CD4-positive, alpha-beta memory T cell (primary cell): ENCODE measurements at regions not wholly inside any gene's neighbourhood (a gene's known extent, or its start where the extent isn't known, plus 50 kb on each side); places are given as distances from the start of the nearest gene placed in this dataset.

Experiments used
- CTCF ChIA-PET: fragments of 350-600 bp; sonication (Branson Sonifier 250); formaldehyde crosslinking; loops from one replicate; lab custom pipeline; 2021; ENCODE audit warnings: inconsistent platforms; ENCODE audit not compliant: partially characterized antibody; lab: Charles Lee
- POLR2A ChIA-PET: fragments of 350-600 bp; sonication (Branson Sonifier 250); formaldehyde crosslinking; loops from one replicate; lab custom pipeline; 2021; ENCODE audit not compliant: partially characterized antibody; lab: Charles Lee
- DNase-seq, 5 donors: peaks; one replicate each; pipeline versions ENCODE4 v3.0.0 to v3.0.0-alpha.2; 2020 to 2022; ENCODE audit warnings: mixed read lengths in 1 of 5
- H3K27ac ChIP-seq: one replicate; pipeline ENCODE4 v1.7.0; 2013; ENCODE audit warnings: low read depth, low read length
- H3K27me3 ChIP-seq: 2 replicates; pipeline ENCODE4 v1.7.0; 2013; ENCODE audit warnings: mild to moderate bottlenecking, low read length, moderate library complexity; ENCODE audit not compliant: insufficient read depth
- H3K36me3 ChIP-seq: 2 replicates; pipeline ENCODE4 v1.7.0; 2013; ENCODE audit warnings: mild to moderate bottlenecking, low read length, moderate library complexity; ENCODE audit not compliant: insufficient read depth
- H3K4me1 ChIP-seq: 2 replicates; pipeline ENCODE4 v1.7.0; 2013; ENCODE audit warnings: mild to moderate bottlenecking, low read length, moderate library complexity; ENCODE audit not compliant: insufficient read depth
- H3K4me3 ChIP-seq, 2 donors: one replicate each; pipeline ENCODE4 v1.7.0; 2013; ENCODE audit warnings: low read length in 2 of 2, mild to moderate bottlenecking in 1 of 2
- H3K9me3 ChIP-seq, 2 donors: one replicate each; pipeline ENCODE4 v1.7.0; 2013; ENCODE audit warnings: low read length in 2 of 2, control low read depth in 1 of 2; ENCODE audit not compliant: control insufficient read depth in 1 of 2
- H3K27ac Mint-ChIP-seq, 7 donors: one replicate each; pipeline ENCODE4 v1.8.0; 2020 to 2021; ENCODE audit warnings: mixed read lengths in 7 of 7, mild to moderate bottlenecking in 6 of 7, inconsistent platforms in 3 of 7, moderate library complexity in 3 of 7
- H3K27me3 Mint-ChIP-seq, 2 donors: one replicate each; pipeline ENCODE4 v1.8.0; 2020 to 2021; ENCODE audit warnings: mixed read lengths in 2 of 2
- H3K36me3 Mint-ChIP-seq, 2 donors: one replicate each; pipeline ENCODE4 v1.8.0; 2020 to 2021; ENCODE audit warnings: mixed read lengths in 2 of 2, inconsistent platforms in 1 of 2, mild to moderate bottlenecking in 1 of 2
- H3K4me1 Mint-ChIP-seq, 4 donors: one replicate each; pipeline ENCODE4 v1.8.0; 2020 to 2021; ENCODE audit warnings: mixed read lengths in 4 of 4, mild to moderate bottlenecking in 1 of 4
- H3K4me3 Mint-ChIP-seq, 8 donors: one replicate each; pipeline ENCODE4 v1.8.0; 2020 to 2021; ENCODE audit warnings: mixed read lengths in 8 of 8, mild to moderate bottlenecking in 7 of 8, moderate library complexity in 6 of 8, inconsistent platforms in 3 of 8
- H3K9me3 Mint-ChIP-seq, 8 donors: one replicate each; pipeline ENCODE4 v1.8.0; 2020 to 2021; ENCODE audit warnings: mixed read lengths in 8 of 8, mild to moderate bottlenecking in 5 of 8, inconsistent platforms in 3 of 8, moderate library complexity in 1 of 8
- intact Hi-C: fragments of 100-400 bp; cut with micrococcal nuclease; formaldehyde crosslinking; loops from one replicate; pipeline ENCODE4 v1.15.1; 2023

DNA sequence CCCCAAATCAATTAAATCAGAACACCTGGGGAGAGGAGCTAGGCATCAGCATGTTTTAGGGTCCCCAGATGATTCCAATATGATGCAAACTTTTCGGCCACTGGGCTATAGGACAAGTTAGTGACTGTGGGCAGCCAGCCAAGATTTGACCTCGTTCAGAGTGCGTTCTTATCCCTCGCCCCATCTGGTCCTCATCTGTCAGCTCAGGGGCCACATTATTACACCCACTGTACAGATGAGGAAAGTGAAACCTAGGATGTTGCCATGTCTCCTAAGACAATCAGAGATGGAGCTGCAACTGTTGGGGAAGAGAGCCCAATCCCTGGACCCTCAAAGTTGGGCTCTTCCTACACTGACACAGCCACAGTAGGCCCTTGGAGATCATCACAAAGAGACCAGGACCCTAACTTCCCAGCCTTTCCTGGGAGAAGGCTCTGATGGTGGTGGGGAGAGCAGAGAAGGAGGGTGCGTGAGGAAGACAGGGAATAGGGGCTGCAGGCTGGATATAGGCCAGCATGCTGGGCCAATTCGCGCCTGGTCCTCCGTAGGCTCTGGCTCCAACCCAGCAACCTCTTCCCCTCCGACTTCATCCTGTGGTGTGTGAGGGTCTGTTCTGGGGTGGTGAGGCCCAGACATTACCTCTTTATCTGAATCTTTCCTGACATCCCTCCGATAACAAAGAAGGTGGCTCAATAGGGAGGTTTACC lies 109.4 kb upstream of the ZMIZ1 start:
- Histone ChIP-seq H3K9me3 (no peaks in the 10 kb centered on the region), H3K27me3 (no peaks in the 10 kb centered on the region), H3K4me1 (no peaks in the 10 kb centered on the region), H3K27ac (no peak overlapping the region), H3K36me3 (no peaks in the 10 kb centered on the region), H3K4me3 (no peak overlapping the region)
- no peaks in the 10 kb centered on the region for H3K27me3 Mint-ChIP-seq
- intact Hi-C loops, result no loop called here
- DNase-seq, result no peak
- H3K36me3 Mint-ChIP-seq, result no peaks in the 10 kb centered on the region
- ChIA-PET POLR2A (no interaction called here), CTCF (interaction anchor here (1.7 kb wide), 1 partner anchor 15 kb away, joined by 3 read pairs; no protein-coding TSS in a partner anchor)
- H3K9me3 Mint-ChIP-seq, result no peaks in the 10 kb centered on the region
- no peak overlapping the region for H3K27ac Mint-ChIP-seq
- peaks cover 0 to 2% (median 0%) of the 10 kb centered on the region in 4 donors for H3K4me1 Mint-ChIP-seq
- no peak overlapping the region for H3K4me3 Mint-ChIP-seq

DNA sequence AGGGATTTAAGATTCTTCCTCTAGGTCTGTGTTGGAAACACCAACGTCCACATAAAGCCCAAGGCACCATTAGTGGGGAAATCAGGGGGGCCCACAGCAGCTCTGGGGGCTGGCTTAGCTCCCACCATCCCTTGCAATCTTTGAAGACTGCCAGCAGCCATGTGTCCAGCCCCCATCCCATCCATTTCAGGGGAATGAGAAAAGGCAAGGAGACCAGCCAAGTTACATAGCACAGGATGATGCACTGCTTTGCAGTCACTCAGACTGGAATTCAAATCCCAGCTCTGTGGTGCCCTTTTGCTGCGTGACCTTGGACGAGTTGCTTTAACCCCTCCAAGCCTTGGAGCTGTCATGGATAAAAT lies 108.9 kb upstream of the ZMIZ1 start:
- CTCF ChIA-PET, result interaction anchor here (1.7 kb wide), 1 partner anchor 15 kb away, joined by 3 read pairs; no protein-coding TSS in a partner anchor
- POLR2A ChIA-PET, result no interaction called here
- H3K4me1 ChIP-seq, result no peaks in the 10 kb centered on the region
- Mint-ChIP-seq H3K9me3 (no peaks in the 10 kb centered on the region), H3K4me1 (peaks cover 0 to 2% (median 0%) of the 10 kb centered on the region in 4 donors), H3K36me3 (no peaks in the 10 kb centered on the region), H3K4me3 (no peak overlapping the region), H3K27me3 (no peaks in the 10 kb centered on the region), H3K27ac (no peak overlapping the region)
- no peak overlapping the region for H3K27ac ChIP-seq
- no peaks in the 10 kb centered on the region for H3K36me3 ChIP-seq
- H3K27me3 ChIP-seq, result no peaks in the 10 kb centered on the region
- no peak overlapping the region for H3K4me3 ChIP-seq
- intact Hi-C loops, result no loop called here
- no peaks in the 10 kb centered on the region for H3K9me3 ChIP-seq
- DNase-seq, result no peak

DNA sequence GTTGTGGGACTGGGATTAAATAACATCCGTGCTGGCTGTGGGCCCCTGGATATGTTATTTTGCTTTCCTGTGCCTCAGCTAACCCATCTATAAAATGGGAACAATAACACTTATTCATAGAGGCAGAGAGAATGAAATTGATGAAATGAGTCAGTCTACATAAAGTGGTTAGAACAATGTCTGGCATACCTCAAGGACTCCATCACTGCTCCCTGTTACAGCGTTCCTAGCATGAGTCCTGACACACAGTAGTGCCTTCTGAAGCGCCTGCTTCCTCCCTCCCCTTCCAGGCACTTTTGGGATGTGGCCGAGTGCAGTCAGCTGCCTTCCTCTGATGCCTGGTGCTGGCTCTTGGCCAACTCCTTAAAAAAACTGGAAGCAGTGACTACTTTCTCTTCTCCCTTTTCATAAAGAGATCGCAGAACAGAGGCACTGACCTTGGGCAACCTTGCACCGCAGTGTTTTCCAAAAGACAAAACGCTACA lies 108.4 kb upstream of the ZMIZ1 start:
- H3K27me3 ChIP-seq, result no peaks in the 10 kb centered on the region
- no peak for DNase-seq
- POLR2A ChIA-PET, result no interaction called here
- H3K36me3 ChIP-seq, result no peaks in the 10 kb centered on the region
- H3K4me1 ChIP-seq, result no peaks in the 10 kb centered on the region
- CTCF ChIA-PET, result interaction anchor here (1.7 kb wide), 1 partner anchor 14 kb away, joined by 3 read pairs; no protein-coding TSS in a partner anchor
- H3K9me3 ChIP-seq, result no peaks in the 10 kb centered on the region
- Mint-ChIP-seq H3K4me1 (peaks cover 0 to 2% (median 0%) of the 10 kb centered on the region in 4 donors), H3K4me3 (no peak overlapping the region), H3K9me3 (no peaks in the 10 kb centered on the region), H3K27me3 (no peaks in the 10 kb centered on the region), H3K27ac (no peak overlapping the region), H3K36me3 (no peaks in the 10 kb centered on the region)
- intact Hi-C loops, result no loop called here
- no peak overlapping the region for H3K27ac ChIP-seq
- no peak overlapping the region for H3K4me3 ChIP-seq

DNA sequence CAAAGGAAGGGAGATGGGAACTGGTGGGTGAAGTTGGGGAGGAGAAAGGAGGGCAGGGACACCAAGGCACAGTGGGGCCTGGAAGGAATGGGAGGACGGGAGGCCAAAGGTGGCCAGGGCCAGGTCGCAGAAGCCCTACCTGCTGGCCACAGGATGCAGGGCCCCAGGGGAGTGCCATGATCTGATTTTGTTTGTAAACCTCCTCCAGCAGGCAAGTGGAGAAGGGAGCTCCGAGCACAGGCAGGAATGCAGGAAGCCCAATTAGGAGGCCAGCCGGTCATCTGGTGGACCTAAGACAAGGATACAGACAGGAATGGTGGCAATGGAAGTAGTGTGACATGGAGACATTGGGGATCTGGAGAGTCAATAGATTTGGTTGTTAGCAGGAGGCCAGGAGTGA lies 107.0 kb upstream of the ZMIZ1 start:
- Mint-ChIP-seq H3K9me3 (no peaks in the 10 kb centered on the region), H3K27ac (no peak overlapping the region), H3K4me1 (peaks cover 0 to 2% (median 0%) of the 10 kb centered on the region in 4 donors), H3K4me3 (no peak overlapping the region), H3K27me3 (no peaks in the 10 kb centered on the region), H3K36me3 (no peaks in the 10 kb centered on the region)
- DNase-seq, result no peak
- H3K4me1 ChIP-seq, result no peaks in the 10 kb centered on the region
- no peaks in the 10 kb centered on the region for H3K27me3 ChIP-seq
- POLR2A ChIA-PET, result interaction anchor here (1.1 kb wide), 1 partner anchor 105 kb away, joined by 3 read pairs; no protein-coding TSS in a partner anchor
- H3K9me3 ChIP-seq, result no peaks in the 10 kb centered on the region
- CTCF ChIA-PET, result no interaction called here
- intact Hi-C loops, result no loop called here
- H3K36me3 ChIP-seq, result no peaks in the 10 kb centered on the region
- H3K4me3 ChIP-seq, result no peak overlapping the region
- H3K27ac ChIP-seq, result no peak overlapping the region

DNA sequence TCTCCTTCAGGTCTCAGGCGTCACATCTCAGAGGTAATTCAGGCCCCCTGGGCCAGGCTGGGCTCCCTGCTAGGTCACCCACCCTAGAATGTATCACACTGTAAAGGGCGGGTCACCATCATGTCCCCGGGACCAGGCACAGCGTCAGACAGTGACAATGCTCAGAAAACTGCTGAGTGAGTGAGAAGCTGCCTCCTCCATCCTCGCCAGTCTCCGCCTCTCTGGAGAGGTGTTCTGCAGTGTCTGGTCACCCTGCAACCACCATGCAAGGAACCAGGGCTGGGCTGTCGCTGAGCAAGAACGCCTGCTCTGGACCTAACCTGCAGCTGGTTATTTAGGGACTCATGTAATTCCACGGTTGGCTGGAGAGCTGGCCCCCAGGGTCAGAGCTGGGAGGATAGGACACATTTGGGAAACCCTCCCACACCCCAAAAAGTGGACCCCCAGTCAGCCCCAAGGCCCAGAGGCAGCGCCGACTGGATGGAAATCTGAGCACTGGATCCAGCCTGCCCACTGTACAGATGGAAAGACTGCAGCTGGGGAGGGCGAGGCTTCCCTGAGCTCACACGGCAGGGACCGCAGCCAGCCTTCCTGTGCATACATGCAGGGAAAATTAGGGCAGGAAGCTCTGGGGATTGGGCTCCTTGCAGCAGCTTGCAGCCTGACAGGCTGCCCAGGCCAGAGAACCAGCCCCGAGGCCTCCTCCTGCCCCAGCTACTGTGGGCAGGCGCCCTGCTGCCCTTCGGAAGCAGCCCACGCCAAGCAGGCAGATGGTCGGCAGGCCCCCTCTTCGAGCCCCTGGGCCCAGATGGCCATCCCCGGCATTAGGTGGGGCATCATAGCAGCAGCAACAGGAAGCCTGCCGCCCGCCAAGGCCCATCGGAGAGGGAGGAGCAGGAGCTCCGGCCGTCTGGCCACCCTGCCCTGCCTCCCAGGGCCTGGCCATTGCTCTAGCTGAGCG lies 105.4 kb upstream of the ZMIZ1 start:
- Mint-ChIP-seq H3K4me3 (no peak overlapping the region), H3K27me3 (no peaks in the 10 kb centered on the region), H3K27ac (peak overlapping the region in 1 of 7 donors; percentile 72), H3K9me3 (no peaks in the 10 kb centered on the region), H3K4me1 (no peaks in the 10 kb centered on the region), H3K36me3 (no peaks in the 10 kb centered on the region)
- DNase-seq, result no peak
- no peak overlapping the region for H3K4me3 ChIP-seq
- no peaks in the 10 kb centered on the region for H3K27me3 ChIP-seq
- no peaks in the 10 kb centered on the region for H3K4me1 ChIP-seq
- no peaks in the 10 kb centered on the region for H3K9me3 ChIP-seq
- no peak overlapping the region for H3K27ac ChIP-seq
- ChIA-PET POLR2A (interaction anchor here (1.0 kb wide), 1 partner anchor 10 kb away, joined by 6 read pairs; no protein-coding TSS in a partner anchor), CTCF (interaction anchor here (1.0 kb wide), 1 partner anchor 11 kb away, joined by 4 read pairs; no protein-coding TSS in a partner anchor)
- no peaks in the 10 kb centered on the region for H3K36me3 ChIP-seq
- intact Hi-C loops, result no loop called here

DNA sequence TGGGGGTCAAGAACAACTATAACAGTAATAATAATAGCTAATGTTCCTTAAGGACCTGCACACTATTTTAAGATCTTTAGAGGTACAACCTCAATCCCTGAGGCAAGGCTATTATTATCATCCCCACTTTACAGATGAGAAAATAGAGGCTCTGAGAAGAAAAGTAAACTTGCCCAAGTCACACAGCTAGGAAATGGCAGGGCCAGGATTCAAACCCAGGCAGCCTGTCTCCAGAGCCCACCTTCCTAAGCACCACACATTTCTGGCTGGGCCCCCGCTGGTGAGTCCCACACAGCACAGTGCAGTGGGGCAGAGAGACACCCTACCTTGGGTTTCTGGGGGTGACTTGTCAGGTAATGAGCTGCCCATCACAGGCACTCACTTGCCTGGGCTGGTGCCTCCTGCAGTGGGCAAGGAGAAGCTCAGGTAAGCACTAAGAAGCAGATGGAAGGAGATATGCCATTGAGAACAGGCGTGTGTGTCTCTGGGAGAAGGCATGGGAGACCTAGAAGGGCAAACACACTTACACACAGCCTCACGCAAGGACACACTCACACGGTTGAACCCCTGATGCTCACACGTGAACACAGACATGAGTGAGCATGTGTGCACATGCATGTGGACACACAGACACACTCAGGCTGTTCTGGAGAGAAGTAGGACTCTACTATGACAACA lies 104.4 kb upstream of the ZMIZ1 start:
- H3K36me3 ChIP-seq, result no peaks in the 10 kb centered on the region
- intact Hi-C loops, result no loop called here
- POLR2A ChIA-PET, result interaction anchor here (1.0 kb wide), 1 partner anchor 9 kb away, joined by 6 read pairs; no protein-coding TSS in a partner anchor

More for the DNA sequence above, 104.4 kb upstream of the ZMIZ1 start:
- Mint-ChIP-seq H3K36me3 (no peaks in the 10 kb centered on the region), H3K27me3 (no peaks in the 10 kb centered on the region), H3K4me1 (no peaks in the 10 kb centered on the region), H3K9me3 (no peaks in the 10 kb centered on the region), H3K4me3 (no peak overlapping the region), H3K27ac (no peak overlapping the region)
- H3K27me3 ChIP-seq, result no peaks in the 10 kb centered on the region
- CTCF ChIA-PET, result interaction anchor here (1.5 to 2.6 kb wide), 2 partner anchors 10 to 12 kb away, joined by 3 to 10 read pairs; no protein-coding TSS in a partner anchor
- H3K4me1 ChIP-seq, result no peaks in the 10 kb centered on the region
- H3K9me3 ChIP-seq, result no peaks in the 10 kb centered on the region
- no peak for DNase-seq
- no peak overlapping the region for H3K27ac ChIP-seq
- H3K4me3 ChIP-seq, result no peak overlapping the region
